HL-60 (cell line): ENCODE measurements at regions not wholly inside any gene's neighbourhood (a gene's known extent, or its start where the extent isn't known, plus 50 kb on each side); places are given as distances from the start of the nearest gene placed in this dataset.

ENCODE experiments used
- CTCF ChIP-seq: IDR thresholded peaks from one replicate; pipeline ENCODE4 v1.5.1; 2011; ENCODE audit warnings: low read length, control low read depth, inconsistent platforms; ENCODE audit not compliant: insufficient read depth
- GABPA ChIP-seq: IDR thresholded peaks from 2 replicates; pipeline ENCODE4 v1.6.1; 2012; ENCODE audit warnings: low read depth
- POLR2AphosphoS5 ChIP-seq: IDR thresholded peaks from 2 replicates; pipeline ENCODE4 v1.6.1; 2012; ENCODE audit warnings: low read depth
- REST ChIP-seq: IDR thresholded peaks from 2 replicates; pipeline ENCODE4 v1.6.1; 2012; ENCODE audit warnings: low read depth; ENCODE audit not compliant: insufficient replicate concordance

GRCh38 chr9:81841333-81841732 is 86.9 kb upstream of the SPATA31D4 start:
- no peak for TF ChIP-seq CTCF
- no peak for TF ChIP-seq POLR2AphosphoS5
- TF ChIP-seq GABPA: no peak
- TF ChIP-seq REST: no peak
